Fibroblast of lung (primary cell): ENCODE measurements at regions not wholly inside any gene's neighbourhood (a gene's known extent, or its start where the extent isn't known, plus 50 kb on each side); places are given as distances from the start of the nearest gene placed in this dataset.

ENCODE experiments used
- CTCF ChIP-seq, 2 donors: IDR thresholded peaks in 1 of 2; conservative IDR thresholded peaks in 1 of 2; 1 replicate in 1 of 2; 2 replicates in 1 of 2; pipeline ENCODE4 v1.5.1; 2011 to 2012; ENCODE audit warnings: low read length in 2 of 2, control low read depth in 1 of 2, inconsistent platforms in 1 of 2, low read depth in 1 of 2, mild to moderate bottlenecking in 1 of 2
- EZH2 ChIP-seq: IDR thresholded peaks from 2 replicates; pipeline ENCODE4 v1.5.1; 2012; ENCODE audit warnings: low read length, control low read depth, mild to moderate bottlenecking; ENCODE audit errors: missing control alignments

- TF ChIP-seq CTCF (conservative IDR thresholded peaks at IDR 0.05 in 1 of 2, IDR thresholded peaks at IDR 0.05 in 1 of 2; ENCODE audit: low read depth in 1 of 2, low read length in 2 of 2), result no peak
- no peak for TF ChIP-seq EZH2
Measured at GRCh38 chrX:133475521-133475920, 60.2 kb upstream of the GPC4 start.
